Effector memory CD4-positive, alpha-beta T cell (primary cell): ENCODE measurements at regions not wholly inside any gene's neighbourhood (a gene's known extent, or its start where the extent isn't known, plus 50 kb on each side); places are given as distances from the start of the nearest gene placed in this dataset.

Experiments
- DNase-seq, 3 donors: peaks; one replicate each; pipeline ENCODE4 v3.0.0-alpha.2; 2020
- H3K27ac ChIP-seq: 2 replicates; pipeline ENCODE4 v1.7.0; 2013; ENCODE audit warnings: mild to moderate bottlenecking, low read length, moderate library complexity; ENCODE audit not compliant: insufficient read depth, poor library complexity, severe bottlenecking
- H3K27me3 ChIP-seq: replicated peaks from 2 replicates; pipeline ENCODE4 v1.7.0; 2013; ENCODE audit warnings: mild to moderate bottlenecking, low read length; ENCODE audit not compliant: insufficient read depth, control insufficient read depth, poor library complexity, severe bottlenecking
- H3K36me3 ChIP-seq: 2 replicates; pipeline ENCODE4 v1.7.0; 2013; ENCODE audit warnings: mild to moderate bottlenecking, low read length, moderate library complexity; ENCODE audit not compliant: control insufficient read depth, insufficient read depth
- H3K4me1 ChIP-seq: 2 replicates; pipeline ENCODE4 v1.7.0; 2013; ENCODE audit warnings: low read length, mild to moderate bottlenecking; ENCODE audit not compliant: control insufficient read depth, insufficient read depth, poor library complexity, severe bottlenecking
- H3K4me3 ChIP-seq: 2 replicates; pipeline ENCODE4 v1.7.0; 2013; ENCODE audit warnings: low read length, low read depth, mild to moderate bottlenecking; ENCODE audit not compliant: insufficient read depth, poor library complexity, severe bottlenecking
- H3K9me3 ChIP-seq: 2 replicates; pipeline ENCODE4 v1.7.0; 2013; ENCODE audit warnings: mild to moderate bottlenecking, low read length, moderate library complexity; ENCODE audit not compliant: control insufficient read depth

GRCh38 chr3:152516216-152516615 is 247.5 kb downstream of the MBNL1 start:
- H3K9me3 ChIP-seq = no peaks in the 10 kb centered on the region
- H3K27ac ChIP-seq = no peak overlapping the region
- no peaks in the 10 kb centered on the region for H3K36me3 ChIP-seq
- no peaks in the 10 kb centered on the region for H3K27me3 ChIP-seq
- H3K4me1 ChIP-seq = no peaks in the 10 kb centered on the region
- no peak overlapping the region for H3K4me3 ChIP-seq
- DNase-seq = no peak

GRCh38 chr3:152517502-152517901 is 248.8 kb downstream of the MBNL1 start:
- Histone ChIP-seq H3K36me3 (no peaks in the 10 kb centered on the region), H3K4me3 (no peak overlapping the region), H3K27ac (no peak overlapping the region), H3K27me3 (no peaks in the 10 kb centered on the region), H3K9me3 (no peaks in the 10 kb centered on the region), H3K4me1 (no peaks in the 10 kb centered on the region)
- DNase-seq = no peak

- Histone ChIP-seq H3K36me3 (no peaks in the 10 kb centered on the region), H3K4me3 (no peak overlapping the region), H3K4me1 (no peaks in the 10 kb centered on the region), H3K27me3 (no peaks in the 10 kb centered on the region), H3K9me3 (no peaks in the 10 kb centered on the region), H3K27ac (no peak overlapping the region)
- no peak for DNase-seq
Observed at GRCh38 chr3:152518346-152518745, 249.6 kb downstream of the MBNL1 start.

- DNase-seq = no peak
- Histone ChIP-seq H3K36me3 (no peaks in the 10 kb centered on the region), H3K27me3 (no peaks in the 10 kb centered on the region), H3K4me1 (no peaks in the 10 kb centered on the region), H3K9me3 (no peaks in the 10 kb centered on the region), H3K27ac (no peak overlapping the region), H3K4me3 (no peak overlapping the region)
Observed at GRCh38 chr3:152519376-152519775, 250.6 kb downstream of the MBNL1 start.

GRCh38 chr3:152522036-152522435 is 253.3 kb downstream of the MBNL1 start:
- H3K27ac ChIP-seq = no peak overlapping the region
- no peak overlapping the region for H3K4me3 ChIP-seq
- H3K36me3 ChIP-seq = no peaks in the 10 kb centered on the region
- H3K27me3 ChIP-seq = no peaks in the 10 kb centered on the region
- DNase-seq = no peak
- no peaks in the 10 kb centered on the region for H3K9me3 ChIP-seq
- no peaks in the 10 kb centered on the region for H3K4me1 ChIP-seq

GRCh38 chr3:152524198-152525140 is 255.7 kb downstream of the MBNL1 start:
- peak in 1 of 3 donors; percentile 21 for DNase-seq
- no peaks in the 10 kb centered on the region for H3K36me3 ChIP-seq
- H3K4me1 ChIP-seq = no peaks in the 10 kb centered on the region
- H3K27me3 ChIP-seq = no peaks in the 10 kb centered on the region
- no peak overlapping the region for H3K4me3 ChIP-seq
- H3K27ac ChIP-seq = no peak overlapping the region
- no peaks in the 10 kb centered on the region for H3K9me3 ChIP-seq

- no peaks in the 10 kb centered on the region for H3K4me1 ChIP-seq
- H3K36me3 ChIP-seq = no peaks in the 10 kb centered on the region
- no peaks in the 10 kb centered on the region for H3K27me3 ChIP-seq
- no peak overlapping the region for H3K4me3 ChIP-seq
- no peak overlapping the region for H3K27ac ChIP-seq
- DNase-seq = no peak
- H3K9me3 ChIP-seq = no peaks in the 10 kb centered on the region
Observed at GRCh38 chr3:152531717-152532116, 263.0 kb downstream of the MBNL1 start.

- peaks cover 3% of the 10 kb centered on the region for H3K27me3 ChIP-seq
- no peak overlapping the region for H3K4me3 ChIP-seq
- peaks cover 6% of the 10 kb centered on the region for H3K9me3 ChIP-seq
- H3K36me3 ChIP-seq = no peaks in the 10 kb centered on the region
- DNase-seq = no peak
- H3K4me1 ChIP-seq = no peaks in the 10 kb centered on the region
- H3K27ac ChIP-seq = no peak overlapping the region
Observed at GRCh38 chr3:152538518-152538917, 269.8 kb downstream of the MBNL1 start.

GRCh38 chr3:152539191-152539764 is 270.5 kb downstream of the MBNL1 start:
- Histone ChIP-seq H3K4me3 (no peak overlapping the region), H3K27me3 (peaks cover 3% of the 10 kb centered on the region), H3K9me3 (peaks cover 6% of the 10 kb centered on the region), H3K4me1 (no peaks in the 10 kb centered on the region), H3K27ac (no peak overlapping the region), H3K36me3 (no peaks in the 10 kb centered on the region)
- DNase-seq = no peak

- no peak overlapping the region for H3K4me3 ChIP-seq
- no peak overlapping the region for H3K27ac ChIP-seq
- H3K27me3 ChIP-seq = peaks cover 3% of the 10 kb centered on the region
- no peaks in the 10 kb centered on the region for H3K36me3 ChIP-seq
- H3K4me1 ChIP-seq = no peaks in the 10 kb centered on the region
- no peak for DNase-seq
- H3K9me3 ChIP-seq = peaks cover 6% of the 10 kb centered on the region
Observed at GRCh38 chr3:152540120-152540519, 271.4 kb downstream of the MBNL1 start.
